ENCODE measurements at regions not wholly inside any gene's neighbourhood (a gene's known extent, or its start where the extent isn't known, plus 50 kb on each side); places are given as distances from the start of the nearest gene placed in this dataset.

- no peak for FAIRE-seq
- Histone ChIP-seq H3K27ac (ENCODE audit: low read depth in 1 of 3, low read length in 2 of 3) (no peak overlapping the region), H3K27me3 (ENCODE audit: control insufficient read depth in 3 of 3, insufficient read depth in 3 of 3, low read length in 3 of 3) (no peaks in the 10 kb centered on the region), H3K36me3 (ENCODE audit: control insufficient read depth in 3 of 3, insufficient read depth in 2 of 3, low read depth in 1 of 3, low read length in 3 of 3) (no peaks in the 10 kb centered on the region), H3K4me1 (ENCODE audit: control insufficient read depth in 3 of 3, insufficient read depth in 2 of 3, low read depth in 1 of 3, low read length in 2 of 3) (no peaks in the 10 kb centered on the region), H3K9me3 (ENCODE audit: control insufficient read depth in 2 of 2, insufficient read depth in 1 of 2, low read depth in 1 of 2, low read length in 1 of 2) (no peaks in the 10 kb centered on the region), H3K4me3 (ENCODE audit: low read depth in 1 of 3, low read length in 3 of 3) (no peak overlapping the region)
- no peak for DNase-seq
- 69 to 91% (median 78%) methylated on average over 1 of the region's 1 CpG for WGBS, 3 donors
Observed at GRCh38 chr5:98643569-98643968, 129.9 kb upstream of the RGMB start.

- no peak overlapping the region for H3K27ac ChIP-seq (ENCODE audit: low read depth in 1 of 3, low read length in 2 of 3)
- no peaks in the 10 kb centered on the region for H3K4me1 ChIP-seq (ENCODE audit: control insufficient read depth in 3 of 3, insufficient read depth in 2 of 3, low read depth in 1 of 3, low read length in 2 of 3)
- 68 to 80% (median 80%) methylated on average over 3 of the region's 3 CpGs for WGBS, 3 donors
- H3K27me3 ChIP-seq (ENCODE audit: control insufficient read depth in 3 of 3, insufficient read depth in 3 of 3, low read length in 3 of 3): no peaks in the 10 kb centered on the region
- no peak overlapping the region for H3K4me3 ChIP-seq (ENCODE audit: low read depth in 1 of 3, low read length in 3 of 3)
- DNase-seq: no peak
- H3K9me3 ChIP-seq (ENCODE audit: control insufficient read depth in 2 of 2, insufficient read depth in 1 of 2, low read depth in 1 of 2, low read length in 1 of 2): peaks cover 0 to 6% of the 10 kb centered on the region in 2 donors
- no peak for FAIRE-seq
- H3K36me3 ChIP-seq (ENCODE audit: control insufficient read depth in 3 of 3, insufficient read depth in 2 of 3, low read depth in 1 of 3, low read length in 3 of 3): no peaks in the 10 kb centered on the region
Observed at GRCh38 chr5:98651715-98652114, 121.7 kb upstream of the RGMB start.

- Histone ChIP-seq H3K4me3 (ENCODE audit: low read depth in 1 of 3, low read length in 3 of 3) (no peak overlapping the region), H3K9me3 (ENCODE audit: control insufficient read depth in 2 of 2, insufficient read depth in 1 of 2, low read depth in 1 of 2, low read length in 1 of 2) (peaks cover 0 to 6% of the 10 kb centered on the region in 2 donors), H3K36me3 (ENCODE audit: control insufficient read depth in 3 of 3, insufficient read depth in 2 of 3, low read depth in 1 of 3, low read length in 3 of 3) (no peaks in the 10 kb centered on the region), H3K27ac (ENCODE audit: low read depth in 1 of 3, low read length in 2 of 3) (no peak overlapping the region), H3K27me3 (ENCODE audit: control insufficient read depth in 3 of 3, insufficient read depth in 3 of 3, low read length in 3 of 3) (no peaks in the 10 kb centered on the region), H3K4me1 (ENCODE audit: control insufficient read depth in 3 of 3, insufficient read depth in 2 of 3, low read depth in 1 of 3, low read length in 2 of 3) (no peaks in the 10 kb centered on the region)
- WGBS, 3 donors: 67 to 86% (median 71%) methylated on average over 3 of the region's 3 CpGs
- FAIRE-seq (no peak), DNase-seq (no peak)
Observed at GRCh38 chr5:98656125-98656795, 117.2 kb upstream of the RGMB start.

GRCh38 chr5:98656796-98657195, 116.7 kb upstream of the RGMB start:
- Histone ChIP-seq H3K9me3 (ENCODE audit: control insufficient read depth in 2 of 2, insufficient read depth in 1 of 2, low read depth in 1 of 2, low read length in 1 of 2) (peaks cover 0 to 6% of the 10 kb centered on the region in 2 donors), H3K27me3 (ENCODE audit: control insufficient read depth in 3 of 3, insufficient read depth in 3 of 3, low read length in 3 of 3) (no peaks in the 10 kb centered on the region), H3K27ac (ENCODE audit: low read depth in 1 of 3, low read length in 2 of 3) (no peak overlapping the region), H3K4me1 (ENCODE audit: control insufficient read depth in 3 of 3, insufficient read depth in 2 of 3, low read depth in 1 of 3, low read length in 2 of 3) (no peaks in the 10 kb centered on the region), H3K4me3 (ENCODE audit: low read depth in 1 of 3, low read length in 3 of 3) (no peak overlapping the region), H3K36me3 (ENCODE audit: control insufficient read depth in 3 of 3, insufficient read depth in 2 of 3, low read depth in 1 of 3, low read length in 3 of 3) (no peaks in the 10 kb centered on the region)
- DNase-seq (no peak), FAIRE-seq (no peak)
- WGBS, 3 donors: 90 to 100% (median 99%) methylated on average over 1 of the region's 1 CpG

GRCh38 chr5:98657559-98657958, 115.9 kb upstream of the RGMB start:
- H3K4me3 ChIP-seq (ENCODE audit: low read depth in 1 of 3, low read length in 3 of 3): no peak overlapping the region
- H3K36me3 ChIP-seq (ENCODE audit: control insufficient read depth in 3 of 3, insufficient read depth in 2 of 3, low read depth in 1 of 3, low read length in 3 of 3): no peaks in the 10 kb centered on the region
- no peaks in the 10 kb centered on the region for H3K4me1 ChIP-seq (ENCODE audit: control insufficient read depth in 3 of 3, insufficient read depth in 2 of 3, low read depth in 1 of 3, low read length in 2 of 3)
- peaks cover 0 to 2% (median 0%) of the 10 kb centered on the region in 3 donors for H3K27me3 ChIP-seq (ENCODE audit: control insufficient read depth in 3 of 3, insufficient read depth in 3 of 3, low read length in 3 of 3)
- no peak overlapping the region for H3K27ac ChIP-seq (ENCODE audit: low read depth in 1 of 3, low read length in 2 of 3)
- FAIRE-seq (no peak), DNase-seq (no peak)
- WGBS, 3 donors: 88 to 92% (median 92%) methylated on average over 3 to 4 of the region's 4 CpGs
- peaks cover 0 to 6% of the 10 kb centered on the region in 2 donors for H3K9me3 ChIP-seq (ENCODE audit: control insufficient read depth in 2 of 2, insufficient read depth in 1 of 2, low read depth in 1 of 2, low read length in 1 of 2)

- no peaks in the 10 kb centered on the region for H3K36me3 ChIP-seq (ENCODE audit: control insufficient read depth in 3 of 3, insufficient read depth in 2 of 3, low read depth in 1 of 3, low read length in 3 of 3)
- H3K9me3 ChIP-seq (ENCODE audit: control insufficient read depth in 2 of 2, insufficient read depth in 1 of 2, low read depth in 1 of 2, low read length in 1 of 2): peaks cover 0 to 18% of the 10 kb centered on the region in 2 donors
- no peak overlapping the region for H3K27ac ChIP-seq (ENCODE audit: low read depth in 1 of 3, low read length in 2 of 3)
- FAIRE-seq (no peak), DNase-seq (no peak)
- H3K4me3 ChIP-seq (ENCODE audit: low read depth in 1 of 3, low read length in 3 of 3): no peak overlapping the region
- no peaks in the 10 kb centered on the region for H3K4me1 ChIP-seq (ENCODE audit: control insufficient read depth in 3 of 3, insufficient read depth in 2 of 3, low read depth in 1 of 3, low read length in 2 of 3)
- peaks cover 0 to 2% (median 0%) of the 10 kb centered on the region in 3 donors for H3K27me3 ChIP-seq (ENCODE audit: control insufficient read depth in 3 of 3, insufficient read depth in 3 of 3, low read length in 3 of 3)
Observed at GRCh38 chr5:98663521-98663920, 109.9 kb upstream of the RGMB start.

GRCh38 chr5:98664736-98665135, 108.7 kb upstream of the RGMB start:
- 92 to 96% (median 93%) methylated on average over 4 of the region's 4 CpGs for WGBS, 3 donors
- Histone ChIP-seq H3K4me3 (ENCODE audit: low read depth in 1 of 3, low read length in 3 of 3) (no peak overlapping the region), H3K36me3 (ENCODE audit: control insufficient read depth in 3 of 3, insufficient read depth in 2 of 3, low read depth in 1 of 3, low read length in 3 of 3) (no peaks in the 10 kb centered on the region), H3K4me1 (ENCODE audit: control insufficient read depth in 3 of 3, insufficient read depth in 2 of 3, low read depth in 1 of 3, low read length in 2 of 3) (no peaks in the 10 kb centered on the region), H3K27me3 (ENCODE audit: control insufficient read depth in 3 of 3, insufficient read depth in 3 of 3, low read length in 3 of 3) (peaks cover 0 to 2% (median 0%) of the 10 kb centered on the region in 3 donors), H3K27ac (ENCODE audit: low read depth in 1 of 3, low read length in 2 of 3) (no peak overlapping the region), H3K9me3 (ENCODE audit: control insufficient read depth in 2 of 2, insufficient read depth in 1 of 2, low read depth in 1 of 2, low read length in 1 of 2) (peaks cover 0 to 18% of the 10 kb centered on the region in 2 donors)
- FAIRE-seq: no peak
- no peak for DNase-seq

GRCh38 chr5:98679963-98680362, 93.5 kb upstream of the RGMB start:
- Histone ChIP-seq H3K9me3 (ENCODE audit: control insufficient read depth in 2 of 2, insufficient read depth in 1 of 2, low read depth in 1 of 2, low read length in 1 of 2) (no peaks in the 10 kb centered on the region), H3K27ac (ENCODE audit: low read depth in 1 of 3, low read length in 2 of 3) (no peak overlapping the region), H3K27me3 (ENCODE audit: control insufficient read depth in 3 of 3, insufficient read depth in 3 of 3, low read length in 3 of 3) (no peaks in the 10 kb centered on the region), H3K36me3 (ENCODE audit: control insufficient read depth in 3 of 3, insufficient read depth in 2 of 3, low read depth in 1 of 3, low read length in 3 of 3) (no peaks in the 10 kb centered on the region), H3K4me3 (ENCODE audit: low read depth in 1 of 3, low read length in 3 of 3) (no peak overlapping the region), H3K4me1 (ENCODE audit: control insufficient read depth in 3 of 3, insufficient read depth in 2 of 3, low read depth in 1 of 3, low read length in 2 of 3) (no peaks in the 10 kb centered on the region)
- DNase-seq (no peak), FAIRE-seq (no peak)
- 64 to 83% (median 76%) methylated on average over 4 of the region's 4 CpGs for WGBS, 3 donors

- Histone ChIP-seq H3K9me3 (ENCODE audit: control insufficient read depth in 2 of 2, insufficient read depth in 1 of 2, low read depth in 1 of 2, low read length in 1 of 2) (peaks cover 0 to 7% of the 10 kb centered on the region in 2 donors), H3K4me1 (ENCODE audit: control insufficient read depth in 3 of 3, insufficient read depth in 2 of 3, low read depth in 1 of 3, low read length in 2 of 3) (no peaks in the 10 kb centered on the region), H3K27ac (ENCODE audit: low read depth in 1 of 3, low read length in 2 of 3) (no peak overlapping the region), H3K4me3 (ENCODE audit: low read depth in 1 of 3, low read length in 3 of 3) (no peak overlapping the region), H3K36me3 (ENCODE audit: control insufficient read depth in 3 of 3, insufficient read depth in 2 of 3, low read depth in 1 of 3, low read length in 3 of 3) (no peaks in the 10 kb centered on the region), H3K27me3 (ENCODE audit: control insufficient read depth in 3 of 3, insufficient read depth in 3 of 3, low read length in 3 of 3) (no peaks in the 10 kb centered on the region)
- no peak for FAIRE-seq
- DNase-seq: no peak
Observed at GRCh38 chr5:98690002-98690401, 83.5 kb upstream of the RGMB start.
